ENCODE measurements at regions not wholly inside any gene's neighbourhood (a gene's known extent, or its start where the extent isn't known, plus 50 kb on each side); places are given as distances from the start of the nearest gene placed in this dataset.

- no peak for DNase-seq
Measured at GRCh38 chr10:10605551-10606081, 412.1 kb upstream of the CELF2 start.

- DNase-seq, result no peak
Measured at GRCh38 chr10:10609379-10609955, 408.2 kb upstream of the CELF2 start.

GRCh38 chr10:10610171-10610570 lies 407.5 kb upstream of the CELF2 start:
- DNase-seq, result no peak

- no peak for DNase-seq
Measured at GRCh38 chr10:10612151-10612550, 405.5 kb upstream of the CELF2 start.

GRCh38 chr10:10613656-10614244 lies 403.9 kb upstream of the CELF2 start:
- DNase-seq, result no peak

- DNase-seq, result no peak
Measured at GRCh38 chr10:10617686-10618085, 400.0 kb upstream of the CELF2 start.

- DNase-seq, result no peak
Measured at GRCh38 chr10:10618139-10618538, 399.5 kb upstream of the CELF2 start.

- no peak for DNase-seq
Measured at GRCh38 chr10:10623958-10624566, 393.6 kb upstream of the CELF2 start.

- DNase-seq, result no peak
Measured at GRCh38 chr10:10624567-10624962, 393.1 kb upstream of the CELF2 start.

GRCh38 chr10:10625491-10625890 lies 392.2 kb upstream of the CELF2 start:
- no peak for DNase-seq

- no peak for DNase-seq
Measured at GRCh38 chr10:10626734-10627133, 390.9 kb upstream of the CELF2 start.

GRCh38 chr10:10627414-10627813 lies 390.3 kb upstream of the CELF2 start:
- no peak for DNase-seq

GRCh38 chr10:10629512-10629911 lies 388.2 kb upstream of the CELF2 start:
- DNase-seq, result no peak

GRCh38 chr10:10630281-10630680 lies 387.4 kb upstream of the CELF2 start:
- DNase-seq, result no peak

GRCh38 chr10:10630782-10631181 lies 386.9 kb upstream of the CELF2 start:
- no peak for DNase-seq

- no peak for DNase-seq
Measured at GRCh38 chr10:10642189-10642588, 375.5 kb upstream of the CELF2 start.

GRCh38 chr10:10642751-10643150 lies 374.9 kb upstream of the CELF2 start:
- no peak for DNase-seq

GRCh38 chr10:10644008-10644646 lies 373.5 kb upstream of the CELF2 start:
- DNase-seq, result no peak

- no peak for DNase-seq
Measured at GRCh38 chr10:10644676-10645385, 372.8 kb upstream of the CELF2 start.

GRCh38 chr10:10647331-10647730 lies 370.3 kb upstream of the CELF2 start:
- DNase-seq, result no peak

- DNase-seq, result no peak
Measured at GRCh38 chr10:10657139-10657760, 360.4 kb upstream of the CELF2 start.

GRCh38 chr10:10658172-10658785 lies 359.4 kb upstream of the CELF2 start:
- no peak for DNase-seq

All from SW 1271 (cell line).